ENCODE measurements at regions not wholly inside any gene's neighbourhood (a gene's known extent, or its start where the extent isn't known, plus 50 kb on each side); places are given as distances from the start of the nearest gene placed in this dataset.

- no peak for TF ChIP-seq CTCF (IDR thresholded peaks at IDR 0.05; ENCODE audit: partially characterized antibody, unreplicated experiment)
- Mint-ChIP-seq H3K9me3 (ENCODE audit: unreplicated experiment) (peaks cover 2% of the 10 kb centered on the region), H3K4me3 (ENCODE audit: unreplicated experiment) (no peak overlapping the region), H3K27me3 (ENCODE audit: unreplicated experiment) (no peaks in the 10 kb centered on the region), H3K27ac (ENCODE audit: unreplicated experiment) (no peak overlapping the region), H3K36me3 (ENCODE audit: unreplicated experiment) (no peaks in the 10 kb centered on the region), H3K4me1 (ENCODE audit: low read depth, unreplicated experiment) (no peaks in the 10 kb centered on the region)
- DNase-seq: no peak
Observed at GRCh38 chr3:102059145-102059943, 210.0 kb downstream of the NFKBIZ start.

- Mint-ChIP-seq H3K4me1 (ENCODE audit: low read depth, unreplicated experiment) (no peaks in the 10 kb centered on the region), H3K9me3 (ENCODE audit: unreplicated experiment) (peaks cover 2% of the 10 kb centered on the region), H3K27me3 (ENCODE audit: unreplicated experiment) (no peaks in the 10 kb centered on the region), H3K4me3 (ENCODE audit: unreplicated experiment) (no peak overlapping the region), H3K27ac (ENCODE audit: unreplicated experiment) (no peak overlapping the region), H3K36me3 (ENCODE audit: unreplicated experiment) (no peaks in the 10 kb centered on the region)
- TF ChIP-seq CTCF (IDR thresholded peaks at IDR 0.05; ENCODE audit: partially characterized antibody, unreplicated experiment): no peak
- no peak for DNase-seq
Observed at GRCh38 chr3:102060814-102061213, 211.5 kb downstream of the NFKBIZ start.

- no peaks in the 10 kb centered on the region for H3K4me1 Mint-ChIP-seq (ENCODE audit: low read depth, unreplicated experiment)
- H3K4me3 Mint-ChIP-seq (ENCODE audit: unreplicated experiment): no peak overlapping the region
- H3K27me3 Mint-ChIP-seq (ENCODE audit: unreplicated experiment): no peaks in the 10 kb centered on the region
- no peak overlapping the region for H3K27ac Mint-ChIP-seq (ENCODE audit: unreplicated experiment)
- H3K9me3 Mint-ChIP-seq (ENCODE audit: unreplicated experiment): peaks cover 1% of the 10 kb centered on the region
- no peaks in the 10 kb centered on the region for H3K36me3 Mint-ChIP-seq (ENCODE audit: unreplicated experiment)
- DNase-seq: no peak
- no peak for TF ChIP-seq CTCF (IDR thresholded peaks at IDR 0.05; ENCODE audit: partially characterized antibody, unreplicated experiment)
Observed at GRCh38 chr3:102063572-102063971, 214.3 kb downstream of the NFKBIZ start.

GRCh38 chr3:102066470-102066869, 217.2 kb downstream of the NFKBIZ start:
- H3K36me3 Mint-ChIP-seq (ENCODE audit: unreplicated experiment): no peaks in the 10 kb centered on the region
- no peak overlapping the region for H3K4me3 Mint-ChIP-seq (ENCODE audit: unreplicated experiment)
- no peak overlapping the region for H3K27ac Mint-ChIP-seq (ENCODE audit: unreplicated experiment)
- TF ChIP-seq CTCF (IDR thresholded peaks at IDR 0.05; ENCODE audit: partially characterized antibody, unreplicated experiment): no peak
- no peaks in the 10 kb centered on the region for H3K9me3 Mint-ChIP-seq (ENCODE audit: unreplicated experiment)
- H3K27me3 Mint-ChIP-seq (ENCODE audit: unreplicated experiment): no peaks in the 10 kb centered on the region
- no peaks in the 10 kb centered on the region for H3K4me1 Mint-ChIP-seq (ENCODE audit: low read depth, unreplicated experiment)
- DNase-seq: no peak

GRCh38 chr3:102068327-102068726, 219.0 kb downstream of the NFKBIZ start:
- TF ChIP-seq CTCF (IDR thresholded peaks at IDR 0.05; ENCODE audit: partially characterized antibody, unreplicated experiment): no peak
- Mint-ChIP-seq H3K27me3 (ENCODE audit: unreplicated experiment) (no peaks in the 10 kb centered on the region), H3K9me3 (ENCODE audit: unreplicated experiment) (no peaks in the 10 kb centered on the region), H3K27ac (ENCODE audit: unreplicated experiment) (no peak overlapping the region), H3K4me1 (ENCODE audit: low read depth, unreplicated experiment) (no peaks in the 10 kb centered on the region), H3K4me3 (ENCODE audit: unreplicated experiment) (no peak overlapping the region), H3K36me3 (ENCODE audit: unreplicated experiment) (no peaks in the 10 kb centered on the region)
- no peak for DNase-seq
